Tibial nerve (tissue), 4 donors: ENCODE measurements at regions not wholly inside any gene's neighbourhood (a gene's known extent, or its start where the extent isn't known, plus 50 kb on each side); places are given as distances from the start of the nearest gene placed in this dataset.

Experiments
- DNase-seq, 2 donors: peaks; one replicate each; pipeline ENCODE4 v3.0.0-alpha.2; 2019; ENCODE audit warnings: low spot score in 2 of 2
- H3K27ac ChIP-seq, 4 donors: fragments of 200-600 bp; sonication (generic) in 3 of 4; one replicate each; pipeline ENCODE4 v1.5.1; 2017 to 2019; ENCODE audit warnings: mild to moderate bottlenecking in 1 of 4
- H3K27me3 ChIP-seq, 2 donors: fragments of 200-600 bp; sonication (generic) in 1 of 2; one replicate each; pipeline versions ENCODE4 v1.5.1 to v1.6.0; 2017 to 2019
- H3K36me3 ChIP-seq, 3 donors: fragments of 200-600 bp; sonication (generic); one replicate each; pipeline ENCODE4 v1.5.1; 2018 to 2019
- H3K4me1 ChIP-seq, 4 donors: fragments of 200-600 bp; sonication (generic) in 3 of 4; one replicate each; pipeline ENCODE4 v1.5.1; 2017 to 2019
- H3K4me3 ChIP-seq, 4 donors: fragments of 200-600 bp; sonication (generic) in 3 of 4; one replicate each; pipeline ENCODE4 v1.5.1; 2017 to 2019; ENCODE audit warnings: mild to moderate bottlenecking in 1 of 4, moderate library complexity in 1 of 4
- H3K9me3 ChIP-seq, 4 donors: fragments of 200-600 bp; sonication (generic) in 3 of 4; one replicate each; pipeline ENCODE4 v1.5.1; 2017 to 2019
- EP300 ChIP-seq, 2 donors: sonication (generic); formaldehyde crosslinking; IDR thresholded peaks; one replicate each; pipeline ENCODE4 v1.6.1; 2017; ENCODE audit warnings: antibody characterized with exemption in 2 of 2, mild to moderate bottlenecking in 1 of 2
- POLR2A ChIP-seq, 2 donors: fragments of 450-650 bp; IDR thresholded peaks; one replicate each; pipeline ENCODE4 v1.6.1; 2017; ENCODE audit warnings: antibody characterized with exemption in 2 of 2, mild to moderate bottlenecking in 2 of 2, moderate library complexity in 2 of 2
- WGBS, 2 donors: methylation state at CpG; one replicate each; pipeline ENCODE4 v1.1.5; 2018; 5-methylcytosine and 5-hydroxymethylcytosine counted together
- TF ChIP-seq, protein P1 (sequence below), 5 experiments: fragments of 200-600 bp in 3 of 5; fragments of 450-650 bp in 2 of 5; sonication (generic) in 3 of 5; IDR thresholded peaks; one replicate each; pipeline ENCODE4 v1.5.1; 2016 to 2019; ENCODE audit warnings: antibody characterized with exemption in 5 of 5, mild to moderate bottlenecking in 3 of 5, moderate library complexity in 2 of 5

DNA sequence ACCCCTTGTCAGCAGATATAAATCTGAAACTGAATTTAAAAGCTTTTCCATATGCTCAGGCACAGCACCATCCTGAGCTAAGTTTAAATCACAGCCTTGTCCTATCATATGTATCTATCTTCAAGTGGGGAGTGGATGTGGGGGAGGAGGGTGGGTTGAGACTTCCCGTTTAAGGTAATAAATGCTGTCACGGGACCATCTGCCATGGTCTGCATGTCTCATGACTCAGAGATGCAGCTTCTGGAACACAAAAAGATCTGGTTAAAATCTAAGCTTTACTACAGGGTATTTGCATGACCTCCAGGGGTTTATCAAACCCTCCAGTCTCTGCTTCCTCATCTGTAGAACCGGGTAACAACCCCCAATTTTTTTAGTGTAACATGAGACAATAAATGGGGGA lies 377.7 kb upstream of the ST6GAL2 start:
- H3K27me3 ChIP-seq, result no peaks in the 10 kb centered on the region
- no peak for DNase-seq
- no peaks in the 10 kb centered on the region for H3K9me3 ChIP-seq
- H3K27ac ChIP-seq, result no peak overlapping the region
- 43% methylated on average over 3 of the region's 3 CpGs for WGBS, 2 donors
- no peak for TF ChIP-seq EP300 (IDR thresholded peaks at IDR 0.05)
- TF ChIP-seq, protein P1, sequence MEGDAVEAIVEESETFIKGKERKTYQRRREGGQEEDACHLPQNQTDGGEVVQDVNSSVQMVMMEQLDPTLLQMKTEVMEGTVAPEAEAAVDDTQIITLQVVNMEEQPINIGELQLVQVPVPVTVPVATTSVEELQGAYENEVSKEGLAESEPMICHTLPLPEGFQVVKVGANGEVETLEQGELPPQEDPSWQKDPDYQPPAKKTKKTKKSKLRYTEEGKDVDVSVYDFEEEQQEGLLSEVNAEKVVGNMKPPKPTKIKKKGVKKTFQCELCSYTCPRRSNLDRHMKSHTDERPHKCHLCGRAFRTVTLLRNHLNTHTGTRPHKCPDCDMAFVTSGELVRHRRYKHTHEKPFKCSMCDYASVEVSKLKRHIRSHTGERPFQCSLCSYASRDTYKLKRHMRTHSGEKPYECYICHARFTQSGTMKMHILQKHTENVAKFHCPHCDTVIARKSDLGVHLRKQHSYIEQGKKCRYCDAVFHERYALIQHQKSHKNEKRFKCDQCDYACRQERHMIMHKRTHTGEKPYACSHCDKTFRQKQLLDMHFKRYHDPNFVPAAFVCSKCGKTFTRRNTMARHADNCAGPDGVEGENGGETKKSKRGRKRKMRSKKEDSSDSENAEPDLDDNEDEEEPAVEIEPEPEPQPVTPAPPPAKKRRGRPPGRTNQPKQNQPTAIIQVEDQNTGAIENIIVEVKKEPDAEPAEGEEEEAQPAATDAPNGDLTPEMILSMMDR (IDR thresholded peaks at IDR 0.05), result no peak
- TF ChIP-seq POLR2A (IDR thresholded peaks at IDR 0.05), result no peak
- H3K36me3 ChIP-seq, result no peaks in the 10 kb centered on the region
- no peak overlapping the region for H3K4me3 ChIP-seq
- no peaks in the 10 kb centered on the region for H3K4me1 ChIP-seq

DNA sequence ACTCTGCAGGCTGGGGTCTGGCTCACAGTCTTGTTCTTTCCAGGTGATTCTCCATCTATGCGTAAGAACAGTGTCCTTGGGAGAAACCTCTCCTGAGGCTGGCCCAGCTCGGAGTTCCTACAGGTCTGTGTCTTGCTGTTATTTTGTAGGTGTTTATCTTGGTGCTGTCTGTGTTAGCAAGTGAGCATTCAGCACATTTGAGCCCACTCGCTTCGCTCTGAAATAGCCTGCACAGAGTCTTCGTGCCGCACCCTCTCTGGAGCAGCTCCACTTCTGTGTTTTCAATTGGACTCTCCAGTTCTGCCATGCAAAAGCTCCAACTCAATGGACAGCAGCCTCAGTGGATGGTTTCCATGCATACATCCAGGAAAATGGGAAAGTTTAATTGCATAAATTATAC lies 378.2 kb upstream of the ST6GAL2 start:
- TF ChIP-seq EP300 (IDR thresholded peaks at IDR 0.05), result no peak
- TF ChIP-seq POLR2A (IDR thresholded peaks at IDR 0.05), result no peak
- TF ChIP-seq, protein P1 (IDR thresholded peaks at IDR 0.05), result no peak
- Histone ChIP-seq H3K27me3 (no peaks in the 10 kb centered on the region), H3K4me1 (no peaks in the 10 kb centered on the region), H3K9me3 (no peaks in the 10 kb centered on the region), H3K36me3 (no peaks in the 10 kb centered on the region), H3K27ac (no peak overlapping the region), H3K4me3 (no peak overlapping the region)
- 90 to 97% methylated on average over 6 of the region's 6 CpGs for WGBS, 2 donors
- DNase-seq, result no peak

DNA sequence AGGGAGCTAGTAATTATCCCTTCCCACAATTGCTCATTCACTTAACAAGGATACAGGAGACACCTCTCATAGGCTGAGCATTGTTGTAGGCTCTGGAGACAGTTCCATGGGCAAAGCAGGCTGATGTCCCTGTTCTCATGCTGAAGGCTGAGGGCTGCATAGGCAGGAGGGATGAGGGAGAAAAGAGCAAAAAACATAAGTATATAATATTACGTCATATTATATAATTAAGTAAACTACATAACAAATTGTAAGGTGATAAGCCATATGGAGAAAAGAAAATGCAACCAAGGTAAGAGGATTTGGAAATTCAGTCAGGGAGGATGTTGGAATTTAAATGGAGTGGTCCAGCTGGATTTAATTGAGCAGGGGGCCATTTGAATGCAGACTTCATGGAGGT lies 380.6 kb upstream of the ST6GAL2 start:
- Histone ChIP-seq H3K36me3 (no peaks in the 10 kb centered on the region), H3K4me1 (no peaks in the 10 kb centered on the region), H3K9me3 (peaks cover 0 to 13% (median 0%) of the 10 kb centered on the region in 4 donors), H3K27me3 (no peaks in the 10 kb centered on the region), H3K4me3 (no peak overlapping the region), H3K27ac (no peak overlapping the region)
- DNase-seq, result no peak
- TF ChIP-seq EP300 (IDR thresholded peaks at IDR 0.05), result no peak
- TF ChIP-seq, protein P1 (IDR thresholded peaks at IDR 0.05), result no peak
- no peak for TF ChIP-seq POLR2A (IDR thresholded peaks at IDR 0.05)
- 97 to 100% methylated on average over 1 of the region's 1 CpG for WGBS, 2 donors

DNA sequence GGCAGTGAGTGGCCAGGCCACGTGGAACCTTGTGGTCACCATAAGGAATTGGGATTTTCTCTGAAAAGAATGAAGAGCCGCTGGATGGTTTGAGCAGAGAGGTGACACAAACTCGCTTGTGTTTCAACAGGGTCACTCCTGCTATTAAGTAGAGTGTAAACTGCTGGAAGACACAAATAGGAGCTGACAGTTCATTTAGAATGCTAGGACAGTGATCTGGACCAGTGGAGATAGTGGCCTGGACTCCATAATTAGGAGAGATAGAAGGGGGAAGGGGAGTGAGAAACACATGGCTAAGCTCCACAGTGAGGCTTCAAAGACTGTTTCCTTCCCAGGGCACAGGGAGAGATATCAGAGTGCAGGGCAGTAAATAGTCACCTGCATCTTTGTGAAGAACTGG lies 381.1 kb upstream of the ST6GAL2 start:
- H3K9me3 ChIP-seq, result peaks cover 0 to 13% (median 2%) of the 10 kb centered on the region in 4 donors
- DNase-seq, result no peak
- H3K4me1 ChIP-seq, result no peaks in the 10 kb centered on the region
- H3K4me3 ChIP-seq, result no peak overlapping the region
- H3K27me3 ChIP-seq, result no peaks in the 10 kb centered on the region
- no peak overlapping the region for H3K27ac ChIP-seq
- TF ChIP-seq, protein P1 (IDR thresholded peaks at IDR 0.05), result no peak
- TF ChIP-seq EP300 (IDR thresholded peaks at IDR 0.05) (no peak), POLR2A (IDR thresholded peaks at IDR 0.05) (no peak)
- no peaks in the 10 kb centered on the region for H3K36me3 ChIP-seq
- 80 to 82% methylated on average over 3 of the region's 3 CpGs for WGBS, 2 donors

DNA sequence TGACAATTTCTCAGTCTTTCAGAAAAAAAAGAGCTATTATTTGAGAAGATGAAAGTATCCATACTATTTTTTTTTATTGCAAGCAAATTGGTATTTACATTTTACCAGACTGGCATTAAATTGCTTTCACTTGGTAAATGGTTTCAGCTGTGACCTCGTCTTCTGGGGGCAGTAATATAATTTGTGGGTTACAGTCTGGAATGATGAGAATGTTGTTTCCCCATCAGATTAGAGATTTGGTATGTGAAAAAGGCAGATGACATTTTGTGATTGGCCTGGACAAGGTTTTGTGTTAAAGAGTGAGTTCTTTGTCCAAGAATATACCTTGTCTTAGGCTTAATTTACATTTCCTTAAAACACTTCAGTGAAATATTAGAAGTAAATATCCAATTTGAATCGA lies 390.1 kb upstream of the ST6GAL2 start:
- WGBS, 2 donors, result 48 to 52% methylated on average over 2 of the region's 2 CpGs
- TF ChIP-seq, protein P1 (IDR thresholded peaks at IDR 0.05), result no peak
- TF ChIP-seq EP300 (IDR thresholded peaks at IDR 0.05) (no peak), POLR2A (IDR thresholded peaks at IDR 0.05) (no peak)
- peaks cover 0 to 3% (median 0%) of the 10 kb centered on the region in 4 donors for H3K9me3 ChIP-seq
- H3K27me3 ChIP-seq, result no peaks in the 10 kb centered on the region
- no peak for DNase-seq
- H3K36me3 ChIP-seq, result no peaks in the 10 kb centered on the region
- H3K27ac ChIP-seq, result no peak overlapping the region
- H3K4me1 ChIP-seq, result no peaks in the 10 kb centered on the region
- H3K4me3 ChIP-seq, result no peak overlapping the region
